GM12874 (cell line): ENCODE measurements at regions not wholly inside any gene's neighbourhood (a gene's known extent, or its start where the extent isn't known, plus 50 kb on each side); places are given as distances from the start of the nearest gene placed in this dataset.

Source experiments
- TF ChIP-seq, protein P1 (sequence below): IDR thresholded peaks from 2 replicates; pipeline ENCODE4 v1.5.1; 2011; ENCODE audit warnings: low read depth, mild to moderate bottlenecking, control low read depth, low read length, moderate library complexity; ENCODE audit not compliant: insufficient read depth

DNA sequence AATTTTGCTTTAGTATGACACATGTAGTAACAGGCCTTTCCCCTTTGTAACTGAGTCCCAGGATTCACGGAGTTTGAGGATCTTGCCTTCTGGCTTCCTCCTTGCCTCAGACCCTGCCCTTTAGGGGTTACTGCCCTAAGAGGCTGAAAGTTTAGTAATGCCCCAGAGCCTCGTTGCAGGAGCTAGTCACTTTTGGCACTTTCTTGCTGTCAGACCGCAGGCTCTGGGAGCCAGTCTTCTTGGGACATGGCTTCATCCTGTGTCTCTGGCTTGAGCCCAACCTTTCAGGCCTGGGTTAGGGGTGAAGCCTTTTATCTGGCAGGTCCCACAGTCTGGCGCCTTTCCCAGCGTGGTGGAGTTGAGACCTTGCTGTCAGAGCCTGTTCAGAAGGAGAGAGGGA, 185.6 kb upstream of the DMRT1 start:
- TF ChIP-seq, protein P1, sequence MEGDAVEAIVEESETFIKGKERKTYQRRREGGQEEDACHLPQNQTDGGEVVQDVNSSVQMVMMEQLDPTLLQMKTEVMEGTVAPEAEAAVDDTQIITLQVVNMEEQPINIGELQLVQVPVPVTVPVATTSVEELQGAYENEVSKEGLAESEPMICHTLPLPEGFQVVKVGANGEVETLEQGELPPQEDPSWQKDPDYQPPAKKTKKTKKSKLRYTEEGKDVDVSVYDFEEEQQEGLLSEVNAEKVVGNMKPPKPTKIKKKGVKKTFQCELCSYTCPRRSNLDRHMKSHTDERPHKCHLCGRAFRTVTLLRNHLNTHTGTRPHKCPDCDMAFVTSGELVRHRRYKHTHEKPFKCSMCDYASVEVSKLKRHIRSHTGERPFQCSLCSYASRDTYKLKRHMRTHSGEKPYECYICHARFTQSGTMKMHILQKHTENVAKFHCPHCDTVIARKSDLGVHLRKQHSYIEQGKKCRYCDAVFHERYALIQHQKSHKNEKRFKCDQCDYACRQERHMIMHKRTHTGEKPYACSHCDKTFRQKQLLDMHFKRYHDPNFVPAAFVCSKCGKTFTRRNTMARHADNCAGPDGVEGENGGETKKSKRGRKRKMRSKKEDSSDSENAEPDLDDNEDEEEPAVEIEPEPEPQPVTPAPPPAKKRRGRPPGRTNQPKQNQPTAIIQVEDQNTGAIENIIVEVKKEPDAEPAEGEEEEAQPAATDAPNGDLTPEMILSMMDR: no peak

DNA sequence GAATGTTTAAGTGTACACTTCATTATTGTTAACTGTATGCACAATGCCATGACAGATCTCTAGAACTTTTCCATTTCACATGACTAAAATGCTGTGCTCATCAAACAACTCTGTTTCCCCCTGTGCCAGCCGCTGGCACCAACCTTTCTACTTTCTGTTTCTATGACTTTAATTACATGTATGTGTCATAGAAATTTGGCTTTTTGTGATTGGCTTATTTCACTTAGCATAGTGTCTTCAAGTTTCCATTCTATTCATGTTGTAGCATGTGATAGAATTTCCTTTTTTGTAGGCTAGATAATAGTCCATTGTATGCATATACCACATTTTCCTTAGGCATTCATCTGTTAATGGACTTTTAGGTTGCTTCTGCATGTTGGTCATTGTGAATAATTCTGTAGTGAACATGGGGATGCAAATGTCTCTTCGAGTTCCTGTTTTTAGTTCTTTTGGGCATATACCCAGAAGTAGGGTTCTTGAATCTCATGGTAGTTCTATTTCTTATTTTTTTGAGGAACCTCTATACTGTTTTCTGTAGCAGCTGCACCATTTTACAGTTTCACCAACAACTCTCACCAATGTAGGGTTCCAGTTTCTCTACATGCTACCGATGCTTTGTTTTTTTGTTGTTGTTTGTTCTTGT, 184.4 kb upstream of the DMRT1 start:
- TF ChIP-seq, protein P1: no peak

DNA sequence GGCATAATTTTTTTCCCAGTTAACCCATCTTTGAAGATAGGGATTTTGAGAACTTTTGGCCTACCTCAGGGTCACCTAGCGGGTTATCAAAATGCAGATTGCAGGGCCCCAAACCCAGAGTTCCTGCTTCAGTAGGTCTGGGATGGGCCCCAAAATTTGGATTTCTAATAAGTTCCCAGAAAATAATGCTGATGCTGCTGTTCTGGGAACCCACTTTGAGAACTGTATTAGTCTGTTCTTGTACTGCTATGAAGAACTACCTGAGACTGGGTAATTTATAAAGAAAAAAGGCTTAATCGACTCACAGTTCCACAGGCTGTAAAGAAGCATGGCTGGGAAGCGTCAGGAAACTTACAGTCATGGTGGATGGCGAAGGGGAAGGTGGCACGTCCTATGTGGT, 182.2 kb upstream of the DMRT1 start:
- TF ChIP-seq, protein P1: no peak

DNA sequence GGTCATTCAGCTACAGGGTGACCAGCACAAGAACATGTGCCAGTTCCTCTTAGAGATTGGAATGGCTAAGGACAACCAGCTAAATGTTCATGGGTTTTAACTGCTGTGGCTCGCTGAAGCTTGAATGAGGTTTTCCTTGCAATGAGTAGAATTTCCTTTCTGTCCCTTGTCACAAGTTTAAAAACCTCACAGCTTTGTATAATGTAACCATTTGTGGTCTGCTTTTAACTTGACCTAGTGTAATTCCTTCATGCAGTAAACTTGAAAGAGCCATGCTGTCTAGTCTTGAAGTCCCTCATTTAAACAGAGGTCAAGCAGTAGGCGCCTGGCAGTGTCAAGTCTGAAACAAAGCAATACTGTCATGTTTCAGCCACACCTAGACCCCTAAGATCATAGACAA, 181.3 kb upstream of the DMRT1 start:
- TF ChIP-seq, protein P1: no peak

GRCh38 chr9:663541-663940, 178.0 kb upstream of the DMRT1 start:
- TF ChIP-seq, protein P1: no peak

GRCh38 chr9:665296-665695, 176.2 kb upstream of the DMRT1 start:
- TF ChIP-seq, protein P1: no peak

DNA sequence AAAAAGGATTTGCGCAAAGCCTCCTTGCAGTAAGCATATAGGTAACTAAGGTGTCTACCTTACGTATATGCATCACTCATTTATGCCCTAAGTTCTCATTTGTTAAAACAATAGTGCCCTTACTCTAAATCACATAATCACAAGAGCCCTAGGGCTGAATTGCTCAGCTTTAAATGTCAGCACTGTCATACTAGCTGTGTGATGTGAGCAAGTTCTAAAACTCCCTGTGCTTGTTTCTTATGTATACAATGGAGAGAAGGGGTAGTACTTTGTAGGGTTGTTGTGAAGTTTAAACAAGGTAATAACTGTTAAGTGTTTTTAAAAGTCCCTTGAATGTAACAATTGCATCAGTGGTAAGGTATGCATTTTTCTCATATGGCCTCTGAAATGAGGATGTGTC, 169.5 kb upstream of the DMRT1 start:
- TF ChIP-seq, protein P1: no peak
